ENCODE measurements at regions not wholly inside any gene's neighbourhood (a gene's known extent, or its start where the extent isn't known, plus 50 kb on each side); places are given as distances from the start of the nearest gene placed in this dataset.

GRCh38 chr5:63768221-63768620, 194.0 kb downstream of the HTR1A start:
- H3K9ac ChIP-seq (ENCODE audit: extremely low read depth, insufficient read length, low read length), result no peak overlapping the region
- no peaks in the 10 kb centered on the region for H3K79me1 ChIP-seq (ENCODE audit: insufficient read depth, low read depth, low read length, poor library complexity, severe bottlenecking)
- no peak overlapping the region for H2BK12ac ChIP-seq (ENCODE audit: insufficient read length, low read depth, low read length)
- no peak overlapping the region for H3K4me3 Mint-ChIP-seq
- H2AK5ac ChIP-seq (ENCODE audit: insufficient read length, low read length), result no peak overlapping the region
- H3K9me3 Mint-ChIP-seq, result no peaks in the 10 kb centered on the region
- H3K9me3 ChIP-seq (ENCODE audit: control insufficient read depth, low read depth, low read length), result no peaks in the 10 kb centered on the region
- WGBS (ENCODE audit: extremely low coverage, insufficient read length, low lambda C conversion rate), result no CpG with 5 or more reads among the region's 4 CpGs
- no peak overlapping the region for H2AFZ ChIP-seq (ENCODE audit: low read length)
- H3K27ac Mint-ChIP-seq, result no peak overlapping the region
- H3K27me3 ChIP-seq (ENCODE audit: insufficient read depth, low read length), result no peaks in the 10 kb centered on the region
- H3K4me1 ChIP-seq (ENCODE audit: insufficient read depth, low read length), result no peaks in the 10 kb centered on the region
- H3K23me2 ChIP-seq (ENCODE audit: insufficient read length, low read depth, low read length, poor library complexity, severe bottlenecking), result no peaks in the 10 kb centered on the region
- no peak for DNase-seq
- H2BK5ac ChIP-seq (ENCODE audit: insufficient read length, low read length), result no peak overlapping the region
- no peak overlapping the region for H3K4ac ChIP-seq (ENCODE audit: low read depth, low read length)
- no peaks in the 10 kb centered on the region for H3K4me1 Mint-ChIP-seq
- H3K27ac ChIP-seq (ENCODE audit: insufficient read length, low read depth, low read length), result no peak overlapping the region
- H3K4me2 ChIP-seq (ENCODE audit: insufficient read depth, insufficient read length, low read length), result no peak overlapping the region
- no peak overlapping the region for H4K8ac ChIP-seq (replicated peaks; ENCODE audit: insufficient read length, low read depth, low read length)
- H2BK20ac ChIP-seq (ENCODE audit: low read depth, low read length, poor library complexity, severe bottlenecking), result no peak overlapping the region
- no peaks in the 10 kb centered on the region for H3K79me2 ChIP-seq (ENCODE audit: insufficient read depth, low read length)
- no peak overlapping the region for H4K5ac ChIP-seq (ENCODE audit: insufficient read length, low read depth, low read length)
- TF ChIP-seq CTCF (conservative IDR thresholded peaks at IDR 0.05), result no peak
- no peak overlapping the region for H3K18ac ChIP-seq (ENCODE audit: insufficient read length, low read depth, low read length)
- H3K23ac ChIP-seq (ENCODE audit: insufficient read length, low read depth, low read length), result no peak overlapping the region
- H3T11ph ChIP-seq (ENCODE audit: low read length), result no peak overlapping the region
- no peaks in the 10 kb centered on the region for H4K20me1 ChIP-seq (ENCODE audit: control insufficient read depth, insufficient read depth, insufficient read length)
- no peaks in the 10 kb centered on the region for H3K27me3 Mint-ChIP-seq (ENCODE audit: low read depth)
- H2BK15ac ChIP-seq (ENCODE audit: low read depth, low read length), result no peak overlapping the region
- no peak overlapping the region for H4K91ac ChIP-seq (ENCODE audit: insufficient read length, low read depth, low read length)
- H3K56ac ChIP-seq (ENCODE audit: insufficient read length, low read depth, low read length), result no peak overlapping the region
- no peak overlapping the region for H2BK120ac ChIP-seq (ENCODE audit: low read depth, low read length, poor library complexity, severe bottlenecking)
- H3K14ac ChIP-seq (ENCODE audit: insufficient read depth, low read length), result no peak overlapping the region
- no peaks in the 10 kb centered on the region for H3K36me3 Mint-ChIP-seq (ENCODE audit: insufficient read depth in 1 of 3, low read depth in 3 of 3)

All from H9 (cell line).